NCI-H526 (cell line): ENCODE measurements at regions not wholly inside any gene's neighbourhood (a gene's known extent, or its start where the extent isn't known, plus 50 kb on each side); places are given as distances from the start of the nearest gene placed in this dataset.
"Not testable (repeated sequence)": the region's sequence is repeated elsewhere in the genome, so short reads cannot be mapped to it uniquely, and the experiment has no call there.

Experiments
- DNase-seq, 2 experiments: peaks; one replicate each; lab custom pipeline; 2025; lab: John Stamatoyannopoulos, UW

DNA sequence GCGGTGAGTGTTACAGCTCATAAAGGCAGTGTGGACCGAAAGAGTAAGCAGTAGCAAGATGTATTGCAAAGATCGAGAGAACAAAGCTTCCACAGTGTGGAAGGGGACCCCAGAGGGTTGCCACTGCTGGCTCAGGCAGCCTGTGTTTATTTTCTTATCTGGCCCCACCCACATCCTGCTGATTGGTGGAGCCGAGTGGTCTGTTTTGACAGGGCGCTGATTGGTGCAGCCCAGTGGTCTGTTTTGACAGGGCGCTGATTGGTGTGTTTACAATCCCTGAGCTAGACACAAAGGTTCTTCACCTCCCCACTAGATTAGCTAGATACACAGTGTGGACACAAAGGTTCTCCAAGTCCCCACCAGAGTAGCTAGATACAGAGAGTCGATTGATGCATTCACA is 747.8 kb upstream of the NRXN1 start:
- DNase-seq: not testable (repeated sequence)

DNA sequence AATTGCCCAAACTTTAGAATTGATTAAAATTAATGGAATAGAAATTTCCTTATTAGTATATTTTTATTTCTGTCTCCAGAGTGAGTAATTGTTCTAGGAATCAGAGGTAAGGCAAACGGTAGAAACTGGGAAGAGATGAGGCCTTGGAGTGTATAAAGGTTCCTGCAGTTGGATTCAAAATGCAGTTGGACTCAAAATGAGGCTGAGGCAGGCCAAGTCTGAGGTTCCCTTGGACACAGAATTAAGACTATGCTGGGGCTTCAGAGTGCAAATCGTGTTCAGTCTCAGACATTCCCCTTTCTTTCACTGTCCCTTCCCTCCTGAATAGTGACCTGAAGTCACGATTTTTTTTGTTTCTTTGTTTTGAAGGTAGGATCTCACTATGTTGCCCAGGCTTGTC is 746.9 kb upstream of the NRXN1 start:
- no peak for DNase-seq

DNA sequence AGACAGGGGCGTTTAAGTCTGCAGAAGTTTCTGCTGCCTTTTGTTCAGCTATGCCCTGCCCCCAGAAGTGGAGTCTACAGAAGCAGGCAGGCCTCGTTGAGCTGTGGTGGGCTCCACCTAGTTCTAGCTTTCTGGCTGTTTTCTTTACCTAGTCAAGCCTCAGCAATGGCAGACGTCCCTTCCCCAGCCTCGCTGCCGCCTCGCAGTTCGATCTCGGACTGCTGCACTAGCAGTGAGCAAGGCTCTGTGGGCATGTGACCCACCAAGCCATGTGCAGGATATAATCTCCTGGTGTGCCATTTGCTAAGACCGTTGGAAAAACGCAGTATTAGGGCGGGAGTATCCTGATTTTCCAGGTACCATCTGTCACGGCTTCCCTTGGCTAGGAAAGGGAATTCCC is 742.7 kb upstream of the NRXN1 start:
- not testable (repeated sequence) for DNase-seq

GRCh38 chr2:51760441-51760840 is 728.5 kb upstream of the NRXN1 start:
- DNase-seq: no peak

DNA sequence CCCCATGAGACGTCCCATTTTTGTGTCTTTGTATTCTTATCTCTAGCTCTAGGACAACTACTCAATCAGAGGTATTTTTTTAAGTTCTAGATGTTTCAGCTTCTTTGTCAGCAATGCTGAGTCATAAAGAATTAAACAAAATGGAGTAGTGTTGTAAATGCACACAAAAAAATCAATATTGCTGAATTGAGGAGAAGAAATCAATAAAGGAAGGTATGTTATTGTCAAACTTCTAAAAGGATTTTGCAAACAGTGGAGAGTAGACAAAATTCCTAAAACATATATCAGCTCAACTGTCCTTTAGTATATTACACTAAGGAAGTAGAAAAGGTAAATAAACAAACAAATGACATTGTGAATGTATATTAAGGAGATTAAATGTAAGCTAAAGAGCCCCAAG is 726.1 kb upstream of the NRXN1 start:
- DNase-seq: no peak

- no peak for DNase-seq
These were observed 702.2 kb upstream of the NRXN1 start for GRCh38 chr2:51734115-51734514.

DNA sequence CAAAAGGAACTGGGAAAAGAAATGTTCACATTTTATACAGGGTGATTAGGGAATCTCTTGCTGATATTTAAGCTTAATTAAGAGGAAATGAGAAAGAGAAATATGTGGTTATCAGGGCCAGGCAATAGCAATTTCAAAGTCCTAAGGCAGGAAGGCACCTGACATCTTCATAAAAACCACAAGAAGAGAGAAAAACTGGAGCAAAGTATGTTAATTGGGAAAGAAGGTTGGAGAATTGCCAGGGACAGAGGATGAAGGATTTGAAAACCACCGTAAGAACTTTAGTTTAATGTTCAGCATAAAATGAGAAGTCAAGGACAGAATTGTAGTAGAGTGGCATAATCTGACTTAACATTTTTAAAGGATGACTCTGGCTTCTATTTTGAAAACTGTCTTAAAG is 691.8 kb upstream of the NRXN1 start:
- DNase-seq: no peak

GRCh38 chr2:51722311-51722710 is 690.4 kb upstream of the NRXN1 start:
- no peak for DNase-seq

GRCh38 chr2:51720826-51721225 is 688.9 kb upstream of the NRXN1 start:
- no peak for DNase-seq

DNA sequence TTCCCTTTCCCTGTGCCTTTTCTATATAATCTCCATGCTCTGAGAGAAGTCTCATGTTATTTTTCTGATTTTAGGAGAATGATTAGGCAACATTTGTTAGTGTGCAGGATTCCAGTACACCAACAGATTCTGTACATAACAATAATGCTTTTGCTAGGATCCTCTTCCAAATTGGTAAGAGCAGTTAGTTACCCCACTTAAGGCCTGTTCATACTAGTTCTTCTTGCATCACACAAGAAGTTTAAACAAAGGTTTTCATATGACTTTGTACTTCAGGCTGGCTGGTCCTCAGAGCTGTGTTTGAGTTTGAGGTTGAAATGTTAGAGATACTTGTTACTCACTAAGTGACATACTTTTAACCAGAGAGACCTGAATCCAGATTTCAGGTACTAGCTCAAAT is 686.9 kb upstream of the NRXN1 start:
- no peak for DNase-seq

DNA sequence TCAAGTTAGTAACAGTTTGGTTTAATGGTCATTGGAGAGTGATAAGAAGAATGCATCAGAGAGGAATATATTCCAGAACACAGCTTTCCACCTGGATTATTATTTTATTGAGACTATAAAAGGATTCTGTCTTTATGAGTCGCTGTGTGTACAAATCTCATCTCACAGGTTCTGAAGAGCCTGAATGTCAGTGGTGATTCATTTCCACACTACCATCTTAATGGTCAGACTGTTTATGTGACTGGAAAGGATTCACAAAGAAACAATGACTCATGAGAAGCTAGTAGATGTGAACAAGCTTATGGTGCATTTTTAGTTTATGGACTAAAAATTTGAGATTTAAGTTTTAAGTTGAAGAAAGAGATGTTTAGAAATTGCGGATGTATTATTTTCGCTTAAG is 685.4 kb upstream of the NRXN1 start:
- no peak for DNase-seq

DNA sequence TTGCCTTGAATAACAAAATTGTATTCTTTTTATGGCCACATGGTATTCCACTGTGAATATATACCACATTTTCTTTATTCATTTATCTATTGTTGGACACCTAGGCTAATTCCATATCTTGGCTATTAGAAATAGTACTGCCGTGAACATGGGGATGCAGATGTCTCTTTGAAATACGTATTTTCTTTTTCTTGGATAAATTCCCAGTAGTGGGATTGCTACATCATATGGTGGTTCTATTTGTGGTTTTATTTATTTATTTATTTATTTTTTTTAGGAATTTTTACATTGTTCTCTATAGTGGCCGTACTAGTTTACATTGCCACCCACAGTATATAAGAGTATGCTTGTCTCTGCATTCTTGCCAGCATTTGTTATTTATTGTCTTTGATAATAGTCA is 679.8 kb upstream of the NRXN1 start:
- DNase-seq: no peak

GRCh38 chr2:51710222-51710621 is 678.3 kb upstream of the NRXN1 start:
- peak in 1 of 2 experiments; percentile 52 for DNase-seq

DNA sequence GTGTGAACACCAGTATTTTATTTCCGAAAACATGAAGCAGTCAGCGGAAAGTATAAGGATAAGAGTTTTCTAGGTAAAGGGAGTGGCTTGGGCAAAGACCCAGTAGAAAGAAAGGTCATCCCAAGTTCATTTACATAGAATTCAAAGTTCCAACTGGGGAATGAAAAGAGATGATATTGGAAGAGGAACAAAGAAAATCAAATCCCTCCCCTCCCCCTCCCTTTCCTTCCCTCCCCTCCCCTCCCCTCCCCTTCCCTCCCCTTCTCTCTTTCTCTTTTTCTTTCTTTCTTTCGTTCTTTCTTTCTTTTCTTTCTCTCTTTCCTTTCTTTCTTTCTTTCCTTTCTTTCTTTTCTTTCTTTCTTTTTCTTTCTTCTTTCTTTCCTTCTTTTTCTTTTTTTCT is 675.7 kb upstream of the NRXN1 start:
- DNase-seq: no peak

- peak in 1 of 2 experiments; percentile 15 for DNase-seq
These were observed 674.3 kb upstream of the NRXN1 start for GRCh38 chr2:51706220-51706619.

DNA sequence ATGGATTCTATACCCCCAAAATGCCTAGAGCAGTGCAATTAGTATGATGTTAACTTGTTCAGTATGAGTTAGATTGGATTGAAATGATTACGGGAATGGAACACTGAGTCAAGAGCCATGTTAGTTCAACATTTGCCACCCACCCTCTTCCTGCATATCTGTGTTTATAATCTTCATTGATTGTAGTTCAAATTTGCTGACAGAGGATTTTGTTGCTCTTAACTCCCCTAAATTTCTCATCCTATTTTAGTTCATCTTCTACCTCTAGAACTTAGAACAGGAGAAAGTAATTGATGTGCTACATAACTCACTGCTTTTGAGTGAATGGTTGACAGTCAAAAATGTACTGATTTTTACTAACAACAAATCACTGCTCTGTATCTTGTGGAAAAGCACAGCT is 673.5 kb upstream of the NRXN1 start:
- no peak for DNase-seq

DNA sequence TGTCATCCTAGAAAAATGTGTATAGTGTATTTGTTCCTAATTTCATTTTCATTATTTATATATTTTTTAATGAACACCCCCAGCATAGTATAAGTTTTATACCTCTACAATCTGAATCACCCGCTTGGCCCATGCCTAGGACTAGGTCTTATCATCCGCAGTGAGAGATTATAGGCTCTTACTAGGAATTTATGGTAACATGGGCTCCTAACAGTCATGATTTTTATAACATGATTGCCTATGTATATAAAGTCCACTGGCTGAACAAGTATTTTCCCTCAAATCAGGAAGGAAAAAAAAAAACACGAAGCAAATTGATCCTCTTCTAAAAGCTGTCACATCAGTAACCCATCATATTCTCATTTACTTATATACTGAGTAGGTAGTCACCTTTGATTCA is 666.1 kb upstream of the NRXN1 start:
- DNase-seq: no peak

GRCh38 chr2:51697095-51697494 is 665.2 kb upstream of the NRXN1 start:
- no peak for DNase-seq

- DNase-seq: no peak
These were observed 663.6 kb upstream of the NRXN1 start for GRCh38 chr2:51695531-51695930.

- DNase-seq: no peak
These were observed 661.7 kb upstream of the NRXN1 start for GRCh38 chr2:51693640-51694039.

DNA sequence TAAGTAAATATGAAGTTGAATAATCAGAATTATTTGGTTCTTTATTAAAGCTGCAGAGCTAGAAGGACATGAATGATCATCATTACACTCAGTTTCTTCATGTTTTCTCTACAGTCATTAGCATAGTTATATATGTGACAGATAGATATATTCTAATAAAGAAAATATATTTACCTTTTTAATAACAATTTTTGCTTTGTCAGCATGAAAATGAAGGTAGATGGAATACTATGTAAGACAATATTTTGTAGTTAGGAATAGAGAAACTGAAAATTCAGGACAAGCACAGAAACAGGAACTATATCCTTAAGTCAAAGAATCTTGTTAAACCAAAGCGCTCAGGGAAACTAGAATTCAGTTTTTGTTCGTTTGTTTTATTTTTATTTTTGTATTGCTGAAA is 649.9 kb upstream of the NRXN1 start:
- DNase-seq: no peak

- DNase-seq: no peak
These were observed 641.7 kb upstream of the NRXN1 start for GRCh38 chr2:51673628-51674027.

- no peak for DNase-seq
These were observed 635.7 kb upstream of the NRXN1 start for GRCh38 chr2:51667679-51668078.

DNA sequence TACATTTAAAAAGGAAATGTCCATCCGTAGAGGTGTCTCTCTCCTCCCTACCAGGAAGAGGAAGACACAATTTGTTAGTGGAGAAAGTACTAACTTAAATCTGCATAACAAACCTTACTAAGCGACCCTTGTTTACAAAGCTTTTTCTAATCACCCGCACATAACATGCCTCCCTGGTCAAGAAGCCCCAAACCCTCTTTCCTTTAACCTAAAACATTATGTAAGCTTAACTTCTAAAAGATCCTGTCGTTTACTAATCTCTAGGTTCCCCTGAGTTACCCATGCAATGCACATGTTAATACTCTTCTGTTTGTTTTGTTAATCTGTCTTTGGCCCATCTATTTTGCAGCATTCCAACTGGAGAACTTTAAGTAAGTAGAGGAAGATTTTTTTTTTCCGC is 630.3 kb upstream of the NRXN1 start:
- no peak for DNase-seq

DNA sequence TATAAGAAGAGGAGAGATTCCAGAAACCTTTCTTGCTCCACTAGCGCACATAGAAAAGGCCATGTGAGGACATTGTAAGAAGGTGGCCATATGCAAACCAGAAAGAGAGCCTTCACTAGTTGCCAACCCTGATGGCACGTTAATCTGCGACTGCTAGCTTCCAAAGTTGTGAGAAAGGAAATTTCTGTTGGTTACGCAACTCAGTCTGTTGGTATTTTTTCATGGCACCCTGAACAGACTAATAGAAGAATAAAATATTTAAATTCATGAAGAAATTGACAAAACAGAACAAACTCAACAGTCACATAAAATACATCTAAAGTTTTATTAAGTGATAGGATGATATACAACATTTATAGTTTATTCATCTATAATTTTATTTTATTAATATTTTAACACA is 625.9 kb upstream of the NRXN1 start:
- no peak for DNase-seq
